ENCODE measurements at regions not wholly inside any gene's neighbourhood (a gene's known extent, or its start where the extent isn't known, plus 50 kb on each side); places are given as distances from the start of the nearest gene placed in this dataset.

GRCh38 chr2:19764998-19765397 lies 136.8 kb downstream of the TTC32 start:
- Histone ChIP-seq H3K36me3 (no peaks in the 10 kb centered on the region), H3K9me3 (peaks cover 0 to 3% (median 0%) of the 10 kb centered on the region in 12 donors), H3K4me1 (no peaks in the 10 kb centered on the region), H3K27ac (no peak overlapping the region), H3K27me3 (no peaks in the 10 kb centered on the region), H3K4me3 (no peak overlapping the region)
- DNase-seq: no peak
- TF ChIP-seq CTCF (IDR thresholded peaks at IDR 0.05) (no peak), POLR2A (IDR thresholded peaks at IDR 0.05) (no peak)
- intact Hi-C loops (cut with DNase I): no loop called here
- 74 to 91% (median 88%) methylated on average over 6 of the region's 6 CpGs for WGBS, 4 donors
- no peak for ATAC-seq

- no peaks in the 10 kb centered on the region for H3K27me3 ChIP-seq
- ATAC-seq: no peak
- H3K36me3 ChIP-seq: no peaks in the 10 kb centered on the region
- TF ChIP-seq CTCF (IDR thresholded peaks at IDR 0.05) (no peak), POLR2A (IDR thresholded peaks at IDR 0.05) (no peak)
- peaks cover 0 to 3% (median 0%) of the 10 kb centered on the region in 12 donors for H3K9me3 ChIP-seq
- DNase-seq: no peak
- intact Hi-C loops (cut with DNase I): no loop called here
- H3K4me1 ChIP-seq: no peaks in the 10 kb centered on the region
- no peak overlapping the region for H3K4me3 ChIP-seq
- H3K27ac ChIP-seq: no peak overlapping the region
These were observed 138.1 kb downstream of the TTC32 start for GRCh38 chr2:19763731-19764130.

GRCh38 chr2:19762959-19763605 lies 138.7 kb downstream of the TTC32 start:
- 74 to 90% (median 83%) methylated on average over 1 of the region's 1 CpG for WGBS, 4 donors
- no peak overlapping the region for H3K4me3 ChIP-seq
- H3K9me3 ChIP-seq: peaks cover 0 to 3% (median 0%) of the 10 kb centered on the region in 12 donors
- intact Hi-C loops (cut with DNase I): no loop called here
- no peaks in the 10 kb centered on the region for H3K36me3 ChIP-seq
- TF ChIP-seq CTCF (IDR thresholded peaks at IDR 0.05): no peak
- no peak for TF ChIP-seq POLR2A (IDR thresholded peaks at IDR 0.05)
- H3K4me1 ChIP-seq: no peaks in the 10 kb centered on the region
- peak overlapping the region in 1 of 12 donors; percentile 12 for H3K27ac ChIP-seq
- no peak for ATAC-seq
- no peak for DNase-seq
- H3K27me3 ChIP-seq: no peaks in the 10 kb centered on the region

GRCh38 chr2:19762142-19762541 lies 139.6 kb downstream of the TTC32 start:
- Histone ChIP-seq H3K36me3 (no peaks in the 10 kb centered on the region), H3K27me3 (no peaks in the 10 kb centered on the region), H3K4me3 (no peak overlapping the region), H3K4me1 (no peaks in the 10 kb centered on the region), H3K9me3 (peaks cover 0 to 3% (median 0%) of the 10 kb centered on the region in 12 donors), H3K27ac (no peak overlapping the region)
- intact Hi-C loops (cut with DNase I): no loop called here
- ATAC-seq (no peak), DNase-seq (no peak)
- TF ChIP-seq POLR2A (IDR thresholded peaks at IDR 0.05): no peak
- no peak for TF ChIP-seq CTCF (IDR thresholded peaks at IDR 0.05)
- 96 to 100% (median 99%) methylated on average over 1 of the region's 1 CpG for WGBS, 4 donors
